HUES64 (cell line): ENCODE measurements at regions not wholly inside any gene's neighbourhood (a gene's known extent, or its start where the extent isn't known, plus 50 kb on each side); places are given as distances from the start of the nearest gene placed in this dataset.

Experiments
- H3K27ac ChIP-seq: 2 replicates; pipeline ENCODE4 v1.7.0; 2013; ENCODE audit warnings: low read depth, low read length, inconsistent platforms
- H3K27me3 ChIP-seq: 2 replicates; pipeline ENCODE4 v1.6.1; 2013; ENCODE audit warnings: mild to moderate bottlenecking, low read length; ENCODE audit not compliant: insufficient read depth
- H3K36me3 ChIP-seq: 2 replicates; pipeline ENCODE4 v1.6.1; 2013; ENCODE audit warnings: mild to moderate bottlenecking, low read length; ENCODE audit not compliant: insufficient read depth
- H3K4me1 ChIP-seq: 2 replicates; pipeline ENCODE4 v1.6.1; 2013; ENCODE audit warnings: mild to moderate bottlenecking, low read length, moderate library complexity; ENCODE audit not compliant: insufficient read depth
- H3K4me3 ChIP-seq: 2 replicates; pipeline ENCODE4 v1.5.1; 2013; ENCODE audit warnings: mild to moderate bottlenecking, low read length, moderate library complexity
- H3K9ac ChIP-seq: 2 replicates; pipeline ENCODE4 v1.6.1; 2013; ENCODE audit warnings: mild to moderate bottlenecking, low read depth, low read length
- H3K9me3 ChIP-seq: 2 replicates; pipeline ENCODE4 v1.6.1; 2013; ENCODE audit warnings: low read depth, low read length; ENCODE audit not compliant: insufficient read depth
- WGBS: fragments of 150-250, 120-280 bp; methylation state at CpG from one replicate; pipeline ENCODE4 v1.1.7; 2013; ENCODE audit warnings: missing lambda C conversion rate; 5-methylcytosine and 5-hydroxymethylcytosine counted together

DNA sequence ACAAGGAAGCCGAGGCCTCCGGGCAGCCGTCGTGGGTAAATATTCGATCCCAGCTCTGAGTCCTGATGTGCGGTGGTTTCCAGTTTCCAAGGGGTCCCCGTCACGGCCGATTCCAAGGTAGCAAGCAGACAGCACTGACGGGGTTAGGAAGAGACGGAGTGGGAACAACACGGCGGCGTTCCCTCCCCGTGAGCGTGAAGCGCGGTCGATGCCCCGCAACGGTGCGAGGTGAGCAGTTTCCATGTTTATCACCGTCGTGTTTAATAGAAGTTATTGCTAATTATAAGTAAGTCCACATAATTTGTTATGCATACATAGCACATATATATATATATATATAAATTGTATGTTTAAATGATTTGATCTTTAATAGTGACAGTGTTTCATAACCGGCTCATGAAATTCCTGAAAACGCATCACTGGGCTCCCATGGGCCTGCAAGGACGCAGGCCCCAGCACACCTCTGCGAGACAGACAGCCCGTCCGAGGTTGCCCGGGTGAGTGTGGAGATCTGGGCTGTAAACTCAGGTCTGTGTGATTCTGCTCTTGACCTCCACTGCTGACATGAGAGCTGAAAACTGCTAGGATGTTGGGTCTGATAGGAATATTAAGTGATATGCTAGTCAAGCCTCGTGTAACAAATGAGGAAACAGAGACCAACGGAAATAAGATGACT lies 243.5 kb upstream of the SALL3 start:
- Histone ChIP-seq H3K27ac (no peak overlapping the region), H3K4me3 (no peak overlapping the region), H3K9me3 (no peaks in the 10 kb centered on the region), H3K4me1 (no peaks in the 10 kb centered on the region), H3K36me3 (no peaks in the 10 kb centered on the region), H3K27me3 (no peaks in the 10 kb centered on the region), H3K9ac (no peak overlapping the region)
- WGBS: 95% methylated on average over 31 of the region's 33 CpGs

DNA sequence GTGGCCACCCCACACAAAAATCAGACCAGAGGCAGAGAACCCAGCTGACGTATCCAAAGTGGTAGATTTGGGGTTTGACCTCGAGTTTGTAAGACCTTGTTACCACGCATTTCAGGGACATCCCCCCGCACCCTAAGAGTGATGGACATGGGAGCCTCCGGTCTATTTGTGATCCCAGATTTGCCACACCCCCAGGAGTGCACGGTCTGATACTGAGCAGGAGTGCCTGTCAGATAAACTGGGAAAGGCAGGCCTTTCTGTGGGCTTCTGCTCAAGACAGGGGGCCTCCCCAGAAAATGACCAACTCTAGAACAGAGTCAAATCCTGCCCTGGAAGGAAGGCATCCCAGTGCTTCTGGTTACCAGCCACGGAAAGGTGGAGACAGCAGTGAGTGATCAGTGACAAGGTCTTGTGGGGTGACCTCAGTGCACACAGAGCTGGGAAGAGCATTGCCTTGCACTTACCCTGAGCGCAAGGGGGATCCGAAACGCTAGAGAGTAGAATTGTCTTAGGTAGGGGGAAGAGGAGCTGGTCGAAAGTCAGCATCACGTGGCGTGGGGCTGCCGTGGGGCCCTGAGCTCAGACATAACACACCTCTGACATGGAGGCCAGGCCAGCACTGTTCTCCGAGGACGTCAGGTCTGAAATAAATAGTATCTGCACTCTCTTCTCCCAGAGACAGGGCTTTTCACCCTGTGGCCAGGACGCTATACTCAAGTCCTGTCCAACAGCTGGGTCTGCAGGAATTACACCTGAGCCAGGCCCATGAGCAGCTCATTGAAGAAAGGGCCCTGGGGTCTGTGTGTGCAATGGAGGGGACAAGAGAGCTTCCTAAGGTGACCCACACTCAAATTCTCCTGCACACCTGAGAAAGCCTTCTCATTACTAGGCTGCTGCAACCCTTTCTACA lies 242.4 kb upstream of the SALL3 start:
- Histone ChIP-seq H3K27ac (no peak overlapping the region), H3K9ac (no peak overlapping the region), H3K27me3 (no peaks in the 10 kb centered on the region), H3K9me3 (no peaks in the 10 kb centered on the region), H3K4me3 (no peak overlapping the region), H3K36me3 (no peaks in the 10 kb centered on the region), H3K4me1 (no peaks in the 10 kb centered on the region)
- WGBS: 93% methylated on average over 17 of the region's 17 CpGs

DNA sequence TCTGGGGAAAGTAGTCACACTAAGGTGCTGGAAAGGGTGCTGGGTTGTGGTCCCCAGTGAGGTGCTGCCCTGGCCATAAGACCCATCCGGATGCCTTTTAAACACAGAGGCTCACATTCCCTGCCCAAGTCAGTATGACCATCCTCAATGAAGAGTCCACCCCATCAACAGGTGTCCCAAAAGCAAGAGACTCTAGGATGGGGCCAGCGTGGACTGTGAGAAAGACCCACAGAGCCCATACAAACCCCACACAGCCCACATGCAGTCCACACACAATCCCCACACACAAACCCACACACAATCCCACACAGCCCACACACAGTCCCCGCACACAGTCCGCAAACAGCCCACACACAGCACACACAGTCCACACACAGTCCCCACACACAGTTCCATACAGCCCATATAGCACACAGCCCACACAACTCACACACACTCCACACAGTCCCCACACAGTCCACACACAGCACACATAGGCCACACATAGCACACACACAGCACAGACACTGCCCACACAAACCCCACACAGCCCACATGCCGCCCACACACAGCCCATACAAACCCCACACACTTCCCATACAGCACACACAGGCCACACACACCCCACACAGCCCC lies 241.4 kb upstream of the SALL3 start:
- Histone ChIP-seq H3K36me3 (no peaks in the 10 kb centered on the region), H3K9ac (no peak overlapping the region), H3K27me3 (no peaks in the 10 kb centered on the region), H3K4me1 (no peaks in the 10 kb centered on the region), H3K9me3 (no peaks in the 10 kb centered on the region), H3K27ac (no peak overlapping the region), H3K4me3 (no peak overlapping the region)
- WGBS: 97% methylated on average over 5 of the region's 5 CpGs

- Histone ChIP-seq H3K9ac (no peak overlapping the region), H3K27ac (no peak overlapping the region), H3K4me1 (no peaks in the 10 kb centered on the region), H3K36me3 (no peaks in the 10 kb centered on the region), H3K9me3 (no peaks in the 10 kb centered on the region), H3K4me3 (no peak overlapping the region), H3K27me3 (no peaks in the 10 kb centered on the region)
- WGBS: 88% methylated on average over 2 of the region's 3 CpGs
Measured at GRCh38 chr18:78739115-78739514, 240.5 kb upstream of the SALL3 start.

GRCh38 chr18:78739882-78740677 lies 239.5 kb upstream of the SALL3 start:
- Histone ChIP-seq H3K9ac (no peak overlapping the region), H3K36me3 (no peaks in the 10 kb centered on the region), H3K4me3 (no peak overlapping the region), H3K4me1 (no peaks in the 10 kb centered on the region), H3K9me3 (no peaks in the 10 kb centered on the region), H3K27ac (no peak overlapping the region), H3K27me3 (no peaks in the 10 kb centered on the region)
- WGBS: 95% methylated on average over 24 of the region's 24 CpGs

- H3K9me3 ChIP-seq: no peaks in the 10 kb centered on the region
- H3K4me3 ChIP-seq: no peak overlapping the region
- H3K27ac ChIP-seq: no peak overlapping the region
- 96% methylated on average over 12 of the region's 13 CpGs for WGBS
- no peaks in the 10 kb centered on the region for H3K27me3 ChIP-seq
- no peak overlapping the region for H3K9ac ChIP-seq
- no peaks in the 10 kb centered on the region for H3K4me1 ChIP-seq
- H3K36me3 ChIP-seq: no peaks in the 10 kb centered on the region
Measured at GRCh38 chr18:78740876-78741275, 238.7 kb upstream of the SALL3 start.

DNA sequence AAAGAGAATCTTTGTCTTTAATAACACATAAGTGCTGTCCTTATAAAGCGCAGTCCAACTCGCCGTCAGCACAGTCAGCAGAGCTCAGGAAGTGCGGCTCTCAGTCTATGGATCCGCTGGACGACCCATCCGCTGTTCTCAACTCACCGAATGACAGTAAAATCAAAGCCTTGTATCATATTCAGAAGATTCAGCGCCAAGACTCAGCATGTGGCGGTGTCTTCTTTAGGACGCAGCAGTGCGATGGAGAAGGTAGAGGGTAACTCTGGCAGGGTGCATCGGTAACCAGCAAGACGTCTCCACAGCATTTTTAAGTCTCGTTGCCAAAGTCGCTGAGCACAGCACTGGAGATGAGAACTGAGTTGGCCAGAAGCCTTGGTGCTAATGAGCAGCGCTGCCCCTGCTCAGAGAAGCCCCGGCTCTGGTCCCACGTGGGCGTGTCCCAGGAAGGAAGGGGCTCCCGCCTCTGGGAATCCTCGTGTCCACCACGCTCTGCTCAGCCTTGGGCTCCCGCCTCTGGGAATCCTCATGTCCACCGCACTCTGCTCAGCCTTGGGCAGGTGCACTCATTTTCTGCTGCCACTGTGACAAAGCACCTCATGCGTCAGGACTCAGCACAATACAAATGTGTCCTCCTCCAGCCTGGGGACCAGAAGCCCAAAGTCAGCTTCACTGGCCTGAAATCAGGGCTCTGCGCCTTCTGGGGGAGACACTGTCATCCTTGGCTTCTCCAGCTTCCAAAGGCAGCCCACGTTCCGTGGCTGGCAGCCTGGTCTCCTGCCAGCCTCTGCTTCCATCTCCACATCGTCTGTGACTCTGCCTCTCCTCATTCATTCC lies 238.0 kb upstream of the SALL3 start:
- WGBS: 92% methylated on average over 30 of the region's 30 CpGs
- Histone ChIP-seq H3K36me3 (no peaks in the 10 kb centered on the region), H3K27ac (no peak overlapping the region), H3K9me3 (no peaks in the 10 kb centered on the region), H3K27me3 (no peaks in the 10 kb centered on the region), H3K4me1 (no peaks in the 10 kb centered on the region), H3K4me3 (no peak overlapping the region), H3K9ac (no peak overlapping the region)

- no peaks in the 10 kb centered on the region for H3K9me3 ChIP-seq
- WGBS: 95% methylated on average over 11 of the region's 11 CpGs
- H3K36me3 ChIP-seq: no peaks in the 10 kb centered on the region
- H3K27ac ChIP-seq: no peak overlapping the region
- H3K9ac ChIP-seq: no peak overlapping the region
- no peaks in the 10 kb centered on the region for H3K4me1 ChIP-seq
- no peak overlapping the region for H3K4me3 ChIP-seq
- no peaks in the 10 kb centered on the region for H3K27me3 ChIP-seq
Measured at GRCh38 chr18:78742218-78742745, 237.3 kb upstream of the SALL3 start.

- Histone ChIP-seq H3K27ac (no peak overlapping the region), H3K27me3 (no peaks in the 10 kb centered on the region), H3K9me3 (no peaks in the 10 kb centered on the region), H3K4me3 (no peak overlapping the region), H3K9ac (no peak overlapping the region), H3K4me1 (no peaks in the 10 kb centered on the region), H3K36me3 (no peaks in the 10 kb centered on the region)
- WGBS: 93% methylated on average over 9 of the region's 9 CpGs
Measured at GRCh38 chr18:78743078-78743477, 236.5 kb upstream of the SALL3 start.

DNA sequence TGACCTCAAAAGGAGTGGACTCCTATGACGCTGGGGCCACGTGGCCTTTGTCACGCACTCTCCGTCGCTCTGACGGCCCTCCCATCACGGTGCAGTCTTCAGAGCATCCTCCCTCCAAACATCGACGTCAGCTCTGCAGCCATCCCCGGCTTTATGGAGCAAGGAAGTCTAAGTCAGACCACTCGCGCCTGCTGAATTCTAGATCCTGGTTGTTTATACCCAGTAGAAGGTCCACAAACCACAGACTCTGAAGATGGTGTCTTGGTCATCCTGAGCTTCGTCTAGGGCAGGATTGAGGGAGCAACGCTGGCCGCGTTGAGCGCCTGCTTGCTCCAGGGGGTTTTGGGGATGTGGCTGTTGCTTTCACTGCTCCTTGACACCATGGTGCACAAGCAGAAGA lies 228.0 kb upstream of the SALL3 start:
- 95% methylated on average over 17 of the region's 17 CpGs for WGBS
- Histone ChIP-seq H3K27ac (no peak overlapping the region), H3K9me3 (no peaks in the 10 kb centered on the region), H3K36me3 (no peaks in the 10 kb centered on the region), H3K4me1 (no peaks in the 10 kb centered on the region), H3K4me3 (no peak overlapping the region), H3K9ac (no peak overlapping the region), H3K27me3 (no peaks in the 10 kb centered on the region)
